ENCODE measurements at regions not wholly inside any gene's neighbourhood (a gene's known extent, or its start where the extent isn't known, plus 50 kb on each side); places are given as distances from the start of the nearest gene placed in this dataset.
A peak's percentile ranks its signal among the peaks of the same experiment; 100 is the strongest.

- H3K4me3 ChIP-seq (ENCODE audit: low read depth, low read length): no peak overlapping the region
- no peak for TF ChIP-seq POLR2A (IDR thresholded peaks at IDR 0.05; ENCODE audit: extremely low read depth, insufficient read length)
- no peak for TF ChIP-seq MYC (IDR thresholded peaks at IDR 0.05; ENCODE audit: low read depth, low read length)
- no peak for TF ChIP-seq MAX (IDR thresholded peaks at IDR 0.05; ENCODE audit: low read depth, low read length)
- TF ChIP-seq, protein P1, sequence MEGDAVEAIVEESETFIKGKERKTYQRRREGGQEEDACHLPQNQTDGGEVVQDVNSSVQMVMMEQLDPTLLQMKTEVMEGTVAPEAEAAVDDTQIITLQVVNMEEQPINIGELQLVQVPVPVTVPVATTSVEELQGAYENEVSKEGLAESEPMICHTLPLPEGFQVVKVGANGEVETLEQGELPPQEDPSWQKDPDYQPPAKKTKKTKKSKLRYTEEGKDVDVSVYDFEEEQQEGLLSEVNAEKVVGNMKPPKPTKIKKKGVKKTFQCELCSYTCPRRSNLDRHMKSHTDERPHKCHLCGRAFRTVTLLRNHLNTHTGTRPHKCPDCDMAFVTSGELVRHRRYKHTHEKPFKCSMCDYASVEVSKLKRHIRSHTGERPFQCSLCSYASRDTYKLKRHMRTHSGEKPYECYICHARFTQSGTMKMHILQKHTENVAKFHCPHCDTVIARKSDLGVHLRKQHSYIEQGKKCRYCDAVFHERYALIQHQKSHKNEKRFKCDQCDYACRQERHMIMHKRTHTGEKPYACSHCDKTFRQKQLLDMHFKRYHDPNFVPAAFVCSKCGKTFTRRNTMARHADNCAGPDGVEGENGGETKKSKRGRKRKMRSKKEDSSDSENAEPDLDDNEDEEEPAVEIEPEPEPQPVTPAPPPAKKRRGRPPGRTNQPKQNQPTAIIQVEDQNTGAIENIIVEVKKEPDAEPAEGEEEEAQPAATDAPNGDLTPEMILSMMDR (IDR thresholded peaks at IDR 0.05; ENCODE audit: low read depth, low read length): no peak
- no peak for DNase-seq (ENCODE audit: low read depth)
These were observed 371.5 kb upstream of the PRR16 start for GRCh38 chr5:120092649-120093048.

DNA sequence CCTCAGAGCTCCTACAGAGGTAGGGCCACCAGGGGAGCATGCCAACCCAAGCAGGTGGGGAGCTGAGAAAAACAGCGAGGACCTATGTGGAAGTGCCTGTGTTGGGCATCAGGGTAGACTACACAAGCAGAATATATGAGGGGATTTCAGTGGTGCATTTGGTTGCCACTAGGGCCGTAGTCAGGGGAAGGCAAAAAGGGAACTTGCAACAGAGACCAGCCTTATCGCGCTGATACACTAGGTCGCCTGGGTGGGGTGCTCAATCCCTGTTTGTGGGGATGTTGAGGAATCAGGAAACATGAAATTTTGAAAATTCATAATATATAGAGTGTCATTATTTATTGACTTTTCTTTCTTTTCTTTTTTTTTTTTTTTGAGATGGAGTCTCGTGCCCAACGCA is 370.9 kb upstream of the PRR16 start:
- peak; percentile 52 for DNase-seq (ENCODE audit: low read depth)
- H3K4me3 ChIP-seq (ENCODE audit: low read depth, low read length): no peak overlapping the region
- TF ChIP-seq MYC (IDR thresholded peaks at IDR 0.05; ENCODE audit: low read depth, low read length): no peak
- TF ChIP-seq, protein P1 (IDR thresholded peaks at IDR 0.05; ENCODE audit: low read depth, low read length): peak; percentile 31

GRCh38 chr5:120096413-120096812 is 367.7 kb upstream of the PRR16 start:
- no peak overlapping the region for H3K4me3 ChIP-seq (ENCODE audit: low read depth, low read length)
- TF ChIP-seq POLR2A (IDR thresholded peaks at IDR 0.05; ENCODE audit: extremely low read depth, insufficient read length) (no peak), MYC (IDR thresholded peaks at IDR 0.05; ENCODE audit: low read depth, low read length) (no peak), MAX (IDR thresholded peaks at IDR 0.05; ENCODE audit: low read depth, low read length) (no peak)
- TF ChIP-seq, protein P1 (IDR thresholded peaks at IDR 0.05; ENCODE audit: low read depth, low read length): no peak
- DNase-seq (ENCODE audit: low read depth): no peak

DNA sequence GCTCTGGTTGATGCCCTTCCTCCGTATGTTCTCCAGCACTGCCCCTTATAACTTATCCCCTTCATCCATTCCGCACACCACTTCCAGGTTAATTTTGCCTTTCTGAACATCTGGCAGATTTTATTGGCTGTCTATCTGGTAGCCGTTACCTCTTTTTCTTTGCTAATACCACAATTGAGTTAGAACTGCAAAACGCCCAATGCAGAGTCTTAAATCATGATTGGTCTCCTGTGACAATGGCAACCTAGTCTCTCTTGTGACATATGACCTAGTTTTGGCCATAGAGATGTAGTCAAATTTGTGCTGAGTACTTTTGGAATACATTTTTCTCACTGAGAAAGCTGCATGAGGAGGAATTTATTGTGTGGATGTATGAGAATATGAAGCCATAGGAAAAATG is 365.7 kb upstream of the PRR16 start:
- no peak for DNase-seq (ENCODE audit: low read depth)
- TF ChIP-seq POLR2A (IDR thresholded peaks at IDR 0.05; ENCODE audit: extremely low read depth, insufficient read length) (no peak), MAX (IDR thresholded peaks at IDR 0.05; ENCODE audit: low read depth, low read length) (no peak), MYC (IDR thresholded peaks at IDR 0.05; ENCODE audit: low read depth, low read length) (no peak)
- TF ChIP-seq, protein P1 (IDR thresholded peaks at IDR 0.05; ENCODE audit: low read depth, low read length): no peak
- H3K4me3 ChIP-seq (ENCODE audit: low read depth, low read length): no peak overlapping the region

DNA sequence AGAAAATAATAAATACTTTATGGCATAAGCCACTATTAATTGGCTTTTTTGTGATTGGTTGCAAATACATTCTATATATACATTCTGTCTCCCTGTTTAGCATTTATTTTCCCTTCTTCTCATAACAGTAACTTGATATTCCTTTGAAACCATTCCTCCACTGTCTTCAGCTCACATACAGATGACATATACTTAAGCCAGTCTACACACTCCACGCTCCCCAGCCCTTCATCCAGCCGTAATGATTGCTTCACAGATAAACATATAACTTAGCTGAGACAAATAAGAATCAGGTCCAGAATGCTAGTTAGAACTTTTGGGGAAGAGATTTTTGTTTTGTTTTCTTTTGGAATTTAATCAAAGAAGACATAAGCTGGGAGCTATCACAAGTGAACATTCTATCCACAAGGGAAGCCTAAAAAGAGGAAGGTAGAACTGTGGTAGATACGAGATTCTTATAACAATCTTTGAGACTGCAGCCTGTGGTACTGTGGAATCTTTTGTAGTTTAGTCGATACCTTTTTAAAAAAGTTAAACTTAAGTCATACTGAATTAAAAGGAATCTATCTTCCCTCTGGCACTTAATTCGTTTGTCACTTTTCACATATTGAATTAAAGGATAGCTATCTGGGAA is 365.1 kb upstream of the PRR16 start:
- TF ChIP-seq MYC (IDR thresholded peaks at IDR 0.05; ENCODE audit: low read depth, low read length): no peak
- TF ChIP-seq, protein P1 (IDR thresholded peaks at IDR 0.05; ENCODE audit: low read depth, low read length): no peak
- TF ChIP-seq MAX (IDR thresholded peaks at IDR 0.05; ENCODE audit: low read depth, low read length): no peak
- no peak for TF ChIP-seq POLR2A (IDR thresholded peaks at IDR 0.05; ENCODE audit: extremely low read depth, insufficient read length)
- no peak overlapping the region for H3K4me3 ChIP-seq (ENCODE audit: low read depth, low read length)
- no peak for DNase-seq (ENCODE audit: low read depth)

GRCh38 chr5:120101771-120102170 is 362.3 kb upstream of the PRR16 start:
- TF ChIP-seq POLR2A (IDR thresholded peaks at IDR 0.05; ENCODE audit: extremely low read depth, insufficient read length): no peak
- TF ChIP-seq, protein P1 (IDR thresholded peaks at IDR 0.05; ENCODE audit: low read depth, low read length): no peak
- TF ChIP-seq MAX (IDR thresholded peaks at IDR 0.05; ENCODE audit: low read depth, low read length): no peak
- TF ChIP-seq MYC (IDR thresholded peaks at IDR 0.05; ENCODE audit: low read depth, low read length): no peak
- no peak for DNase-seq (ENCODE audit: low read depth)
- no peak overlapping the region for H3K4me3 ChIP-seq (ENCODE audit: low read depth, low read length)

Measured in NB4 (cell line).